OCI-LY3 (cell line): ENCODE measurements at regions not wholly inside any gene's neighbourhood (a gene's known extent, or its start where the extent isn't known, plus 50 kb on each side); places are given as distances from the start of the nearest gene placed in this dataset.

Experiments used
- CTCF ChIP-seq: fragments of 200-600, 300-600 bp; sonication (generic); IDR thresholded peaks from 2 replicates; pipeline ENCODE4 v1.5.1; 2014; ENCODE audit warnings: antibody characterized with exemption, low read length, low read depth
- EZH2phosphoT487 ChIP-seq: fragments of 200-600 bp; shearing (Covaris generic); IDR thresholded peaks from 2 replicates; pipeline ENCODE4 v1.6.1; 2018; ENCODE audit warnings: antibody characterized with exemption, mixed run types, low read depth

- TF ChIP-seq CTCF (no peak), EZH2phosphoT487 (no peak)
Observed at GRCh38 chr9:21557428-21557768, 75.3 kb upstream of the IFNE start.
